Esophagus mucosa (tissue), 1 donor: ENCODE measurements at regions not wholly inside any gene's neighbourhood (a gene's known extent, or its start where the extent isn't known, plus 50 kb on each side); places are given as distances from the start of the nearest gene placed in this dataset.
"Not testable (repeated sequence)": the region's sequence is repeated elsewhere in the genome, so short reads cannot be mapped to it uniquely, and the experiment has no call there.

ENCODE experiments used
- ATAC-seq: fragments of 200-7000 bp; cut with Tn5 transposase; one replicate; pipeline ENCODE4 v1.9.1; 2020
- donor health status: DM: yes; HTN: yes; CAD: no.

DNA sequence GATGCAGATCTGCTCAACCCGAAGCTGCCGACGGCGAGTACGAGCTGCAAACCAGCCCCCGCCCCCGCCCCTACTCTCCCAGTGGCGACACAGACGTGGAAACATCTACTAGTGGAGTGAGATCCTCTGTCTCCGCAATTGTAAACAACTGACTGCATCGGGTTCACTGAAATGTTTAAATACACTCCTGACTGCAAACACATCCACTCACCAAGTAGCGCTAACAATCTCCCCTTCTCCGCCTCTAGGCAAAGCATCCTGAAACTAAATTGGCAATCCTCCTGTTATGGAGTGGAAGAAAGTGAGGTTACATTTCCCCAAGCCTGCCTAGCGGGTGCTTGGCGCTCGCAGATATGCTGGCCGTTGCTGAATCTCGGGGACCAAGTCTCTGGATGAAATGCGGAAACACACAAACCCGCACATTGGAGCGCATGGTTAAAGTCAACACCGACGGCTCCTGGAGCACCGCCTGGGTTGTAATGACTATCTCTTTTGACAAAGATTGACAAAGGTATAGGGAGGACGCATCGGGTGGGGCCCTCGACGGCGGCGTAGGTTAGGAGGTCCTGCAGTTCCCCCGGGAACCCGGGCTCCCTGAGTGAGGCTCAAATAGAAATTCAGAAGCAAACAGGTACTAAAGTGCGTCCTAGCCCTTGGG is 117.0 kb upstream of the TEX13C start:
- ATAC-seq: no peak

DNA sequence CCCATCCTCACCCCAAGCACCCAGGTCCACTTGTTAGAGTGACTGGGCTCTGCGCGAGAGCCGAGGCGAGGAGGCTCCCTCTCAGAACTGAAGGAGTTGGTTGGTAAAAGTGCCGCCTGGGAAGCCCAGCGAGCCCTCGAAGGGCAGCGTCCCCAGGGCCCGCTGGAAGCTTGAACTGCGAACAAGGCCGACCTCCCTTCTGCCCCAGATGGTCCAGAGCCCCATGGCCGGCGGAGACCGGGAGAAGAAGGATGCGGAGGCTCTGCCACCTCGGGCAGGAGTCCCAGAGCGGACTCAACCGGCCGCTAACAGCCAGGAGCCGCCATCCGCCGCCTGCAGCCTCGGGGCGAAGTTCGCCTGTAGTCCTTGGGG is 116.3 kb upstream of the TEX13C start:
- no peak for ATAC-seq

DNA sequence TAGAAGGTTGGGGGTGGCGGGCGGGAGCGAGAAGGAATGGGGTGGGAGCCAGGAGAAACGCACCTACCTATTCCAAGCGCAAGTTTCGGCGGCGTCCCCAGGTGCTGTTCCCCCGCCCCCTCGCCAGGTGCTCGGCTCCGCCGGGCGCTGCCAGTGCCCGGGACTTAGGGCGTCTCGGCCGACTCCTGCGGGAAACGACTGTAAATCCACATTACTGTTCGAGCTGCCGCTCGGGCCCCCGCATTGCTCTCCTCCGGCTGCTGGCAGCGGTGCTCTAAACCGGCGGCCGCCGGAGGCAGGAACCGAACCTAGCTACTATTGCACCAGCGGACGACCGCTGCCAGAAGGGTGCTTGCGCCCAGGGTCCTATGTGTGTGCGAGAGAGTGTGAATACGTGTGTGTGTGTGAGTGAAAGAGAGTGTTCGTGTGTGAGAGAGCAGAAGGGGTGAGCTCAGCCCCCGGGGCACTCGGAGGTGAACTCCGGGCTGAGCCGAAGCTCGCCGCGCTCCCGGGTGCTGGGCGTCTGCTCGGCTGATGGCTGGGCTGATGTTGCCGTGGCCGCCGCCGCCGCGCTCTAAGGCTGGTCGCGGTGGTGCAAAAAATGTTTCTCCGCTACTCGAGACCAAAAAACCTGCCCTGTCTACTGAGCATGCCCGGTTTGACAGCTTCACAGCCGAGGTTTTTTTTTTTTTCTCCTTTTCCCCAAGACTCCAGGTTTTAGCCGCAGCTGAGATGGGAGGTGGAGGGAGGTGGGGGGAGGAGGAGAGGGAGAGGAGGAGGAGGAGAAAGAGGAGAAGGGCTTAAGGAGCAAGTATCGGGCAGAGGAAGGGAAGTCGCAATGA is 115.7 kb upstream of the TEX13C start:
- ATAC-seq: peak; percentile 23

DNA sequence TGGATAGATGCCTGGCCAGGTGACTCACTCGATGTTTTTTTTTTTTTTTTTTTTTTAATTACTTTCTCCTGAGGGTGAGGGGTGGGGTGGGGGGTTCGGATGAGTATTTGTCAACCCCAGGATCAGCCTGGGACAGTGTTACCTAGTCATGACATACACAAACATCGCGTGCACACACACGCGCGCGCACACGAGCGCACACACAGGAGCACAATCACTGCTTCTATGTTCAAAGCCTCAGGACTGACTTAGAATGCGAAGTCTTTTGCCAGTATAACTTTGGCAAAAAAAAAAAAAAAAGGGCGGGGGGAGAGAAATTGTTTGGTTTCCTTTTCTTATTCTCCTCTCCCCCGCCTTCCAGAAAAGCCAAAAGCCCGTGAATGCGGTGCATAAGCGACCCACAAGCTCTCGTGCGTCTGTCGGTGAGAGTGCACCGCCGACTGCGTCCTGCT is 115.0 kb upstream of the TEX13C start:
- ATAC-seq: no peak

DNA sequence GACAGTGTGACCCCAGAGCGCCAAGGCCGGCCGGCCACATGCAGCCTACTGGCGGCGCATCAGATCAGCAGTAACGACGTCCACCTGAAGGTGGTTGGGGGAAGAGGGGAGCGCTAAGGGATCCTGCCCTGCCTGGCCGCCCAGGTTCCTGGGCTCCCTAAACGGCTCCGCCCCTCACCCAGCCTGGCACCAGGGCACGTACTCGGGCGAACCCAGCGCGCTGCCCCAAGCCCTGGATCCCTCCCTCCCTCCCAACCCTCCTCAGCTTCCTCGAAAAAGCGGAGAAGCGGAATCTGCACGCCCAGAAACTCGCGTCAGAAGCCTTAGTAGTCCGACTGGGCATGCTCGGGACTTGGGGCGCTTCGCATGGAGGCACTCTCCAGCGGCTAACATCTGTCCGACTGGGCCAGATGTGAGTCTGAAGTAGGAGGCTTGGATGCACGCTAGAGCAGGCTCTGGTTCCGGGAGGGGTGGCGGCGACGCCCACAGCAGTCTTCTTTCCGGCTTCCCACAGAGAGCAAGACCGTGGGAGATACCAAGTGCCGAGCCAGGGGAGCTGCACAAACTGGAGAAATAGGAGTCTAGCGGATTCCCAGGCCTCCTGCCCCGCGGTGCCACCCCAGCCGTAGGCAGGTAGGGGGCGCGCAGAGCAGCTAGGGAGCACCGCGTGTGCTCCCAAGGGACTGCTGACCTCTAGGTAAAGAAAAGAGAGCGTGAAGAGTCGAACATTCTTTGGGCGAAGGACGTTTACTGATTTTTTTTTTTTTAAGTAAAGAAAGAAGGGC is 114.3 kb upstream of the TEX13C start:
- ATAC-seq: peak; percentile 61

DNA sequence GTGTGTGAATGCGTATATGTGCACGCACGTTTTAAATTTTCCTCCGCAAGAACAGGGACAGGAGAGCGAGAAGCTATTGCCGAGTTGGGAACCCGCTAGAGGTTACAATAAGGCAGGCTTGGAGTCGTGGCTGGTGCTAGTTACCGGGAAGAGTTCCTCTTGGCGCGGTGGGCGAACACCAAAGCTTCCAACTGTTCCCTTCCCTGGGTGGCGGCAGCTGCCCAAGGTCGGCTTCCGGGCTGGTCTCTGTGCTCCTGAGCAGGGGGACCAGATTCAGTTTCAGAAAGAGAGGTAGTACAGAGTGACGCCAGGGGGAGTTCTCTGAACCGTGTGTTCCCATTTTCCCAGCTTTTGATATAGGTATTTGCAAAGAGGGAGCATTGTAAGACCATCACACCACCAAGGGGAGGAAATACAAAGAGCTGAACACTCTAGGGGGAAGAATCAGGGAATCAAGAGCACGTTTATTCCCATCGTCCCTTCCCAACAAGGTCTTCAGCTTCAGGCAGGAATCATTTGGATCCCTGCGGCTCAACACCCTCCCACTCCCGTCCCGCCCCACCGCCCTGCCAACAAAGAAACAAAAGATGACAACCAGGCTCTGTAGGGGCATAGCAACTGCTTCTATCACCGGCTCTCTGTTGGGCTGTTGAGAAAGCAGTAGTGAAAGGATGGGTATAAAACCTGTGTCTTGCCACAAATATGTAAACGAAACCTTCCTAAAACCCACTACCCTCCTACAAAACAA is 113.6 kb upstream of the TEX13C start:
- ATAC-seq: no peak

DNA sequence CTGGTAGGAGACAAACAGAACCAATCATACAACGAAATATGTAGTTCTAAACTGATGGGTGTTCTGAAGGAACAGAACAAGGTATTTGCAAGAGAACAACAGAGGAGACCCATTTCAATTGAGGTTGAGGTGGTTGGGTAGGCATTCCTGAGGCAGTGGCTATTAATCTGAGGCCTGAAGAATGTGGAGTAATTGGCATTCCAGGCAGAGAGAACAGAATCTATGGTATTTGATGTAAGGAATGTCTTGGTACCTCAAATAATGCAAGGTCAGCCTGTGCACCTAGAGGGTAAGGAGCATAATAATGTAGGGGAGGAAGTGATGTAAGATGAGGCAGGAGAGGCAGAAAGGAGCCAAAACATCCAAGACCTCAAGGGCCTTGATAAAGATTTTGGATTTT is 109.5 kb upstream of the TEX13C start:
- no peak for ATAC-seq

DNA sequence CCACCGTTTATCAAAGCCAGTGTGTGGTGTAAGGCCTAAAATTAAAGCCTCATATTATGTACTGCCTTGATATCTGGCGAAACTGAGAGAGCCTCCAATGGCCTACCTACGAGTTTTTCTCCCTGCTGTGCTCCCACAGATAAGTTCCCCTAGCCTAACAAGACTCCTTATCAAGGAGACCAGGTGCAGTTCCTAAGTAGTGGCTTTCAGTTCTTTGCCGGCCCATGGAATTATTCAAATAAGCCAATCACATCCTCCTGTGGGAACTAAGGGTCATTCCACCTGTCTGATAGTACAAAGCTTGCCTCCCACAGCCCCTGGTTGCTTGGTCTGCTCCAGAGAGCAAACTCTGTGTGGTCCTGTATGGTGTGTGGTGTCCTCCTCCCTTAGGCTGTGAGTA is 99.8 kb upstream of the TEX13C start:
- ATAC-seq: no peak

DNA sequence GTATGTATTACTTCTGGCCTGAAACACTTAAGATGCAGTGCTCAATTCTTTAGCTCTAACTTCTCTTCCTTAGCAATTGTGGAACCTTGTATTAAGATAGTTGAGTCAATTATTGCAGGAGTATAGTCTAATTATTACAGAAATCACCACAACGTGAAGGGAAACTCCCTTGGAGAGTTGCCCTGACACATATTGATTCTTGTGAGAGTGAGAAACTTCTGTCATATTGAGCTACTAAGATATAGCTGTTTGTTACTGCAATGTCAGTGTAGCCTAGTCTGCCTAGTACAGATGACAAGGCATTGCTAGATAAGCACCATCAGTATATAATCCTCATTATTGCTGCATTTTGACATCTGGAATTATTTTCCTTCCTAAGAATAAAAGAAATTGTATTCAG is 82.7 kb upstream of the TEX13C start:
- ATAC-seq: no peak

DNA sequence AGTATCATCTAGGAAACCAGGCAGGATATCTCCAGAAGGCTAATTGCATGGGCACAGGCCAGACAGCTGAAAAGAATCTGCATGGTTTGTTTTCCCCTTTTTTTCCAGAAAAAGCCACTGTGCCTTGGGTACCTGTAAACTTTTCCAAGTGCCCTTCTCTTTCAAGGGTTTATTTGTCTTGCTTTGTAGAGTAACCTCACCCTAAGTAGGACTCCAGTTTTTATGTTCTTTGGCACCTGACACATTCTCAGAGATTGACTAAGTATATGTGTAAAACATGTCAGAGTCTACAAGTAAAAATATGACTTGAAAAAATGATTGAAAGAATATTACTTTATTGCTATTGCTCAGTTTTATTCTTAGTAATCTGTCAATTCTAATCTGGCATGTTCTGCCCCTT is 70.7 kb upstream of the TEX13C start:
- ATAC-seq: no peak

DNA sequence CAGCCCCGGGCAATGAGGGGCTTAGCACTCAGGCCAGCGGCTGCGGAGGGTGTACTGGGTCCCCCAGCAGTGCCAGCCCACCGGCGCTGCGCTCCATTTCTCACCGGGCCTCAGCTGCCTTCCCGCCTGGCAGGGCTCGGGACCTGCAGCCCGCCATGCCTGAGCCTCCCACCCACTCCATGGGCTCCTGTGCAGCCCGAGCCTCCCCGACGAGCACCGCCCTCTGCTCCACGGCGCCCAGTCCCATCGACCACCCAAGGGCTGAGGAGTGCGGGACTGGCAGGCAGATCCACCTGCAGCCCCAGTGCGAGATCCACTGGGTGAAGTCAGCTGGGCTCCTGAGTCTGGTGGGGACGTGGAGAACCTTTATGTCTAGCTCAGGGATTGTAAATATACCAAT is 63.9 kb upstream of the TEX13C start:
- not testable (repeated sequence) for ATAC-seq

DNA sequence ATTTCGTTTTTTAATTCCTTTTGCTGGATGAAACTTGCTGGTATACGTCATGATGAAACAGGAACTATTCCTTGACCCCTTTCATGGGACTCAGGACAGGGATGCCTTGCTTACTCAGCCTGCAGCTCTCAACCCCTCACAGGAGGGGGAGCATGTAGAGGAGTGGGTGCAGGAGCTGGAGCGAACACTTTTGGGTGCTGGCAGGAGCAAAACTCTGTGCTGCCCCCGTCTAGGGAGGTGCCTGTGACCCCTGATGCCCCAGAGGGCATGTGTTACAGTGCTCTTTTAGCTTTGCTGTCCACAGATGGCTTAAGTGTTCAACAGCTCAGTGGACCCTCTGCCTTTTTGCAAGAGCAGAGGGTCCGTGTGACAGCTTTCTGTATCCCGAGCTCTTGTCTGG is 56.8 kb upstream of the TEX13C start:
- ATAC-seq: no peak

DNA sequence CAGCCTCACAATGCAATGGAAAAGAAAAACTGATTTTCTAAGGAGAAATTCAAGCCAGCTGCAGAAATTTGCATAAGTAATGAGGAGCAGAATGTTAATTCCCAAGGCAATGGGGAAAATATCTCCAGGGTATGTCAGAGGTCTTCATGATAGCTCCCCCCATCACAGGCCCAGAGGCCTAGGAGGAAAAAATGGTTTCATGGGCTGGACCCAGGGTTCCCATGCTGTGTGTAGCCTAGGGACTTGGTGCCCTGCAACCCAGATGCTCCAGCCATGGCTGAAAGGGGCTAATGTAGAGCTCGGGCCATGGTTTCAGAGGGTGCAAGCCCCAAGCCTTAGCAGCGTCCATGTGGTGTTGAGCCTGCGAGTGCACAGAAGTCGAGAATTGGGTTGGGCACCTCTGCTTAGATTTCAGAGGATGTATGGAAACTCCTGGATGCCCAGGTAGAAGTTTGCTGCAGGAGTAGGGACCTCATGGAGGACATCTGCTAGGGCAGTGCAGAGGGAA is 53.5 kb upstream of the TEX13C start:
- ATAC-seq: no peak
